ENCODE measurements at regions not wholly inside any gene's neighbourhood (a gene's known extent, or its start where the extent isn't known, plus 50 kb on each side); places are given as distances from the start of the nearest gene placed in this dataset.
"Not testable (repeated sequence)": the region's sequence is repeated elsewhere in the genome, so short reads cannot be mapped to it uniquely, and the experiment has no call there.

GRCh38 chr2:192960945-192961344, 766.2 kb upstream of the TMEFF2 start:
- DNase-seq: no peak
- no peaks in the 10 kb centered on the region for H3K36me3 Mint-ChIP-seq (ENCODE audit: low read depth)
- CTCF ChIA-PET: no interaction called here

GRCh38 chr2:192958615-192959014, 763.9 kb upstream of the TMEFF2 start:
- DNase-seq; H3K27me3 Mint-ChIP-seq (ENCODE audit: low read depth); intact Hi-C loops (cut with micrococcal nuclease); H3K27ac Mint-ChIP-seq; H3K36me3 Mint-ChIP-seq (ENCODE audit: low read depth); CTCF ChIA-PET; H3K9me3 Mint-ChIP-seq; H3K4me3 Mint-ChIP-seq; H3K4me1 Mint-ChIP-seq (ENCODE audit: low read depth): not testable (repeated sequence)

More at GRCh38 chr2:192960945-192961344, 766.2 kb upstream of the TMEFF2 start:
- no peak overlapping the region for H3K27ac Mint-ChIP-seq
- H3K4me1 Mint-ChIP-seq (ENCODE audit: low read depth): no peaks in the 10 kb centered on the region
- H3K9me3 Mint-ChIP-seq: peaks cover 4% of the 10 kb centered on the region
- no peak overlapping the region for H3K4me3 Mint-ChIP-seq
- intact Hi-C loops (cut with micrococcal nuclease): no loop called here
- no peaks in the 10 kb centered on the region for H3K27me3 Mint-ChIP-seq (ENCODE audit: low read depth)

GRCh38 chr2:192957425-192957824, 762.7 kb upstream of the TMEFF2 start:
- CTCF ChIA-PET: no interaction called here
- H3K36me3 Mint-ChIP-seq (ENCODE audit: low read depth): no peaks in the 10 kb centered on the region

GRCh38 chr2:192953116-192953515, 758.4 kb upstream of the TMEFF2 start:
- Mint-ChIP-seq H3K36me3 (ENCODE audit: low read depth) (no peaks in the 10 kb centered on the region), H3K4me1 (ENCODE audit: low read depth) (no peaks in the 10 kb centered on the region), H3K27ac (no peak overlapping the region), H3K9me3 (peaks cover 3% of the 10 kb centered on the region), H3K4me3 (no peak overlapping the region), H3K27me3 (ENCODE audit: low read depth) (no peaks in the 10 kb centered on the region)
- intact Hi-C loops (cut with micrococcal nuclease): no loop called here
- CTCF ChIA-PET: no interaction called here
- DNase-seq: no peak

More at GRCh38 chr2:192957425-192957824, 762.7 kb upstream of the TMEFF2 start:
- peaks cover 6% of the 10 kb centered on the region for H3K9me3 Mint-ChIP-seq
- no peaks in the 10 kb centered on the region for H3K27me3 Mint-ChIP-seq (ENCODE audit: low read depth)
- H3K4me1 Mint-ChIP-seq (ENCODE audit: low read depth): no peaks in the 10 kb centered on the region
- DNase-seq: no peak
- no peak overlapping the region for H3K4me3 Mint-ChIP-seq
- intact Hi-C loops (cut with micrococcal nuclease): no loop called here
- no peak overlapping the region for H3K27ac Mint-ChIP-seq

GRCh38 chr2:192952245-192952644, 757.5 kb upstream of the TMEFF2 start:
- no peaks in the 10 kb centered on the region for H3K27me3 Mint-ChIP-seq (ENCODE audit: low read depth)
- no peaks in the 10 kb centered on the region for H3K4me1 Mint-ChIP-seq (ENCODE audit: low read depth)
- peaks cover 2% of the 10 kb centered on the region for H3K9me3 Mint-ChIP-seq
- H3K4me3 Mint-ChIP-seq: no peak overlapping the region
- CTCF ChIA-PET: no interaction called here
- no peak overlapping the region for H3K27ac Mint-ChIP-seq
- intact Hi-C loops (cut with micrococcal nuclease): no loop called here
- no peak for DNase-seq
- H3K36me3 Mint-ChIP-seq (ENCODE audit: low read depth): no peaks in the 10 kb centered on the region

GRCh38 chr2:192948316-192948715, 753.6 kb upstream of the TMEFF2 start:
- CTCF ChIA-PET: no interaction called here
- intact Hi-C loops (cut with micrococcal nuclease): no loop called here
- no peaks in the 10 kb centered on the region for H3K27me3 Mint-ChIP-seq (ENCODE audit: low read depth)
- H3K4me1 Mint-ChIP-seq (ENCODE audit: low read depth): no peaks in the 10 kb centered on the region
- H3K27ac Mint-ChIP-seq: no peak overlapping the region
- H3K4me3 Mint-ChIP-seq: no peak overlapping the region
- no peaks in the 10 kb centered on the region for H3K9me3 Mint-ChIP-seq
- no peaks in the 10 kb centered on the region for H3K36me3 Mint-ChIP-seq (ENCODE audit: low read depth)
- no peak for DNase-seq

- no peaks in the 10 kb centered on the region for H3K36me3 Mint-ChIP-seq (ENCODE audit: low read depth)
These were observed 752.6 kb upstream of the TMEFF2 start for GRCh38 chr2:192947352-192947751.

GRCh38 chr2:192940767-192941166, 746.0 kb upstream of the TMEFF2 start:
- Mint-ChIP-seq H3K9me3 (no peaks in the 10 kb centered on the region), H3K27me3 (ENCODE audit: low read depth) (no peaks in the 10 kb centered on the region), H3K4me3 (no peak overlapping the region), H3K4me1 (ENCODE audit: low read depth) (no peaks in the 10 kb centered on the region), H3K27ac (no peak overlapping the region), H3K36me3 (ENCODE audit: low read depth) (no peaks in the 10 kb centered on the region)
- CTCF ChIA-PET: no interaction called here
- DNase-seq: no peak
- intact Hi-C loops (cut with micrococcal nuclease): no loop called here

More at GRCh38 chr2:192947352-192947751, 752.6 kb upstream of the TMEFF2 start:
- no peak overlapping the region for H3K4me3 Mint-ChIP-seq
- H3K27me3 Mint-ChIP-seq (ENCODE audit: low read depth): no peaks in the 10 kb centered on the region
- intact Hi-C loops (cut with micrococcal nuclease): no loop called here
- no peak overlapping the region for H3K27ac Mint-ChIP-seq
- CTCF ChIA-PET: no interaction called here
- H3K9me3 Mint-ChIP-seq: no peaks in the 10 kb centered on the region
- no peaks in the 10 kb centered on the region for H3K4me1 Mint-ChIP-seq (ENCODE audit: low read depth)
- DNase-seq: no peak

GRCh38 chr2:192932376-192932775, 737.6 kb upstream of the TMEFF2 start:
- intact Hi-C loops (cut with micrococcal nuclease): no loop called here
- H3K36me3 Mint-ChIP-seq (ENCODE audit: low read depth): no peaks in the 10 kb centered on the region
- H3K27me3 Mint-ChIP-seq (ENCODE audit: low read depth): peaks cover 4% of the 10 kb centered on the region
- CTCF ChIA-PET: no interaction called here
- peaks cover 6% of the 10 kb centered on the region for H3K9me3 Mint-ChIP-seq
- no peak overlapping the region for H3K4me3 Mint-ChIP-seq
- no peak overlapping the region for H3K27ac Mint-ChIP-seq
- DNase-seq: no peak
- H3K4me1 Mint-ChIP-seq (ENCODE audit: low read depth): no peaks in the 10 kb centered on the region

GRCh38 chr2:192921631-192922030, 726.9 kb upstream of the TMEFF2 start:
- H3K9me3 Mint-ChIP-seq; CTCF ChIA-PET; H3K27ac Mint-ChIP-seq; intact Hi-C loops (cut with micrococcal nuclease); H3K27me3 Mint-ChIP-seq (ENCODE audit: low read depth); DNase-seq; H3K4me1 Mint-ChIP-seq (ENCODE audit: low read depth); H3K4me3 Mint-ChIP-seq; H3K36me3 Mint-ChIP-seq (ENCODE audit: low read depth): not testable (repeated sequence)

GRCh38 chr2:192901446-192901845, 706.7 kb upstream of the TMEFF2 start:
- H3K27me3 Mint-ChIP-seq (ENCODE audit: low read depth): no peaks in the 10 kb centered on the region
- H3K4me1 Mint-ChIP-seq (ENCODE audit: low read depth): no peaks in the 10 kb centered on the region
- no peaks in the 10 kb centered on the region for H3K36me3 Mint-ChIP-seq (ENCODE audit: low read depth)
- H3K9me3 Mint-ChIP-seq: no peaks in the 10 kb centered on the region
- DNase-seq: no peak
- intact Hi-C loops (cut with micrococcal nuclease): no loop called here
- CTCF ChIA-PET: no interaction called here
- H3K27ac Mint-ChIP-seq: no peak overlapping the region
- H3K4me3 Mint-ChIP-seq: no peak overlapping the region

GRCh38 chr2:192899466-192899865, 704.7 kb upstream of the TMEFF2 start:
- no peaks in the 10 kb centered on the region for H3K27me3 Mint-ChIP-seq (ENCODE audit: low read depth)
- CTCF ChIA-PET: no interaction called here
- no peaks in the 10 kb centered on the region for H3K9me3 Mint-ChIP-seq
- no peaks in the 10 kb centered on the region for H3K4me1 Mint-ChIP-seq (ENCODE audit: low read depth)
- DNase-seq: no peak
- intact Hi-C loops (cut with micrococcal nuclease): no loop called here
- H3K4me3 Mint-ChIP-seq: no peak overlapping the region
- H3K27ac Mint-ChIP-seq: no peak overlapping the region
- no peaks in the 10 kb centered on the region for H3K36me3 Mint-ChIP-seq (ENCODE audit: low read depth)

- H3K27me3 Mint-ChIP-seq (ENCODE audit: low read depth); H3K36me3 Mint-ChIP-seq (ENCODE audit: low read depth); H3K4me1 Mint-ChIP-seq (ENCODE audit: low read depth); DNase-seq; intact Hi-C loops (cut with micrococcal nuclease); H3K27ac Mint-ChIP-seq; H3K4me3 Mint-ChIP-seq; CTCF ChIA-PET; H3K9me3 Mint-ChIP-seq: not testable (repeated sequence)
These were observed 699.2 kb upstream of the TMEFF2 start for GRCh38 chr2:192893976-192894375.

GRCh38 chr2:192888109-192888508, 693.4 kb upstream of the TMEFF2 start:
- Mint-ChIP-seq H3K27ac (no peak overlapping the region), H3K9me3 (no peaks in the 10 kb centered on the region), H3K36me3 (ENCODE audit: low read depth) (no peaks in the 10 kb centered on the region), H3K4me3 (no peak overlapping the region), H3K4me1 (ENCODE audit: low read depth) (no peaks in the 10 kb centered on the region), H3K27me3 (ENCODE audit: low read depth) (no peaks in the 10 kb centered on the region)
- CTCF ChIA-PET: no interaction called here
- intact Hi-C loops (cut with micrococcal nuclease): no loop called here
- DNase-seq: no peak

Measured in activated naive CD4-positive, alpha-beta T cell treated with anti-CD3 and anti-CD28 coated beads for 36 hours (primary cell).